ENCODE measurements at regions not wholly inside any gene's neighbourhood (a gene's known extent, or its start where the extent isn't known, plus 50 kb on each side); places are given as distances from the start of the nearest gene placed in this dataset.

DNA sequence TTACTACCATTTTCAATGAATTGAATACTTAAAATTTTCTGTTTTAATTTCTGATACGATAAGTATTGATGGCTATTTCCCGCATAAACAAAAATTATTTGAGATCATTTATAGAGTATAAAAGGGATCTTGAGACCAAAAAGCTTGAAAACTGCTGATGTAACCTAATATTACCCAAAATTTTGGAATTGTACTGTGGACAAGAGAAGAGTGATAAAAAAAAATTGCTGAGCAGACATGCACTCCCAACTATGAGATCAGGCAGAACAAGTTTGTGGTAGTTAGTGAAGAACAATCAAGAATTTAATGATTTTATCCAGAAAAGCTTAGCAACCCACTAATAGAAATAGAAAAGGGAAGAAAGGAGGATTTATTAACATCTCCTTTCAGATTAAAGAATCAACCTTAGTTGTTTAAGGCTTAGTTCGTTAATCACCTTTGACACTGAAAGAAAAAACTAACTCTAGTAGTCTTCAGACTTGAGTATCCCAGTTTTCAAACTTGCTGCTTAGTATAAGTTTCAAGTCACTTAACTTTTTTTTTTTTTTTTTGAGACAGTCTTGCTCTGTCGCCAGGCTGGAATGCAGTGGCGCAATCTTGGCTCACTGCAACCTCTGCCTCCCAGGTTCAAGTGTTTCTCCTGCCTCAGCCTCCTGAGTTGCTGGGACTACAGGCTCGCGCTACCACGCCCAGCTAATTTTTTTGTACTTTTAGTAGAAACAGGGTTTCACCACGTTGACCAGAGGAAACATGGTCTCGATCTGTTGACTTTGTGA, 50.6 kb upstream of the ZC3HAV1 start:
- ATAC-seq (no peak), DNase-seq (ENCODE audit: low read depth, low spot score) (peak; percentile 5)
- CTCF ChIA-PET = no interaction called here
- Histone ChIP-seq H3K4me1 (ENCODE audit: control insufficient read depth, insufficient read depth, low read length) (no peaks in the 10 kb centered on the region), H3K36me3 (ENCODE audit: control insufficient read depth, insufficient read depth, low read length) (no peaks in the 10 kb centered on the region), H3K27me3 (ENCODE audit: control insufficient read depth, insufficient read depth, low read length) (no peaks in the 10 kb centered on the region), H3K4me3 (ENCODE audit: low read depth in 2 of 2, low read length in 2 of 2) (no peak overlapping the region), H3K9me3 (ENCODE audit: control insufficient read depth, insufficient read depth, low read depth, low read length) (no peaks in the 10 kb centered on the region), H3K27ac (ENCODE audit: low read length) (no peak overlapping the region)
- POLR2A ChIA-PET = no interaction called here
- in situ Hi-C loops (cut with HindIII; ENCODE audit: low pct_unique_long_range_greater_than_20kb, low sequenced_read_pairs) = no loop called here
- no TSS peak for BruUV-seq (replicated peaks)
- intact Hi-C loops (cut with micrococcal nuclease; ENCODE audit: unreplicated experiment) = no loop called here
- TF ChIP-seq, protein P1, sequence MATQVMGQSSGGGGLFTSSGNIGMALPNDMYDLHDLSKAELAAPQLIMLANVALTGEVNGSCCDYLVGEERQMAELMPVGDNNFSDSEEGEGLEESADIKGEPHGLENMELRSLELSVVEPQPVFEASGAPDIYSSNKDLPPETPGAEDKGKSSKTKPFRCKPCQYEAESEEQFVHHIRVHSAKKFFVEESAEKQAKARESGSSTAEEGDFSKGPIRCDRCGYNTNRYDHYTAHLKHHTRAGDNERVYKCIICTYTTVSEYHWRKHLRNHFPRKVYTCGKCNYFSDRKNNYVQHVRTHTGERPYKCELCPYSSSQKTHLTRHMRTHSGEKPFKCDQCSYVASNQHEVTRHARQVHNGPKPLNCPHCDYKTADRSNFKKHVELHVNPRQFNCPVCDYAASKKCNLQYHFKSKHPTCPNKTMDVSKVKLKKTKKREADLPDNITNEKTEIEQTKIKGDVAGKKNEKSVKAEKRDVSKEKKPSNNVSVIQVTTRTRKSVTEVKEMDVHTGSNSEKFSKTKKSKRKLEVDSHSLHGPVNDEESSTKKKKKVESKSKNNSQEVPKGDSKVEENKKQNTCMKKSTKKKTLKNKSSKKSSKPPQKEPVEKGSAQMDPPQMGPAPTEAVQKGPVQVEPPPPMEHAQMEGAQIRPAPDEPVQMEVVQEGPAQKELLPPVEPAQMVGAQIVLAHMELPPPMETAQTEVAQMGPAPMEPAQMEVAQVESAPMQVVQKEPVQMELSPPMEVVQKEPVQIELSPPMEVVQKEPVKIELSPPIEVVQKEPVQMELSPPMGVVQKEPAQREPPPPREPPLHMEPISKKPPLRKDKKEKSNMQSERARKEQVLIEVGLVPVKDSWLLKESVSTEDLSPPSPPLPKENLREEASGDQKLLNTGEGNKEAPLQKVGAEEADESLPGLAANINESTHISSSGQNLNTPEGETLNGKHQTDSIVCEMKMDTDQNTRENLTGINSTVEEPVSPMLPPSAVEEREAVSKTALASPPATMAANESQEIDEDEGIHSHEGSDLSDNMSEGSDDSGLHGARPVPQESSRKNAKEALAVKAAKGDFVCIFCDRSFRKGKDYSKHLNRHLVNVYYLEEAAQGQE (IDR thresholded peaks at IDR 0.05; ENCODE audit: insufficient read depth in 1 of 2, low read depth in 2 of 2, low read length in 1 of 2) = no peak
- TF ChIP-seq TCF7L2 (IDR thresholded peaks at IDR 0.05; ENCODE audit: low read depth, low read length) (no peak), POLR2AphosphoS5 (IDR thresholded peaks at IDR 0.05; ENCODE audit: low read depth, low read length) (no peak), SIN3A (IDR thresholded peaks at IDR 0.05; ENCODE audit: borderline replicate concordance, insufficient read depth, low read depth, low read length) (no peak)
- TF ChIP-seq, protein P2, sequence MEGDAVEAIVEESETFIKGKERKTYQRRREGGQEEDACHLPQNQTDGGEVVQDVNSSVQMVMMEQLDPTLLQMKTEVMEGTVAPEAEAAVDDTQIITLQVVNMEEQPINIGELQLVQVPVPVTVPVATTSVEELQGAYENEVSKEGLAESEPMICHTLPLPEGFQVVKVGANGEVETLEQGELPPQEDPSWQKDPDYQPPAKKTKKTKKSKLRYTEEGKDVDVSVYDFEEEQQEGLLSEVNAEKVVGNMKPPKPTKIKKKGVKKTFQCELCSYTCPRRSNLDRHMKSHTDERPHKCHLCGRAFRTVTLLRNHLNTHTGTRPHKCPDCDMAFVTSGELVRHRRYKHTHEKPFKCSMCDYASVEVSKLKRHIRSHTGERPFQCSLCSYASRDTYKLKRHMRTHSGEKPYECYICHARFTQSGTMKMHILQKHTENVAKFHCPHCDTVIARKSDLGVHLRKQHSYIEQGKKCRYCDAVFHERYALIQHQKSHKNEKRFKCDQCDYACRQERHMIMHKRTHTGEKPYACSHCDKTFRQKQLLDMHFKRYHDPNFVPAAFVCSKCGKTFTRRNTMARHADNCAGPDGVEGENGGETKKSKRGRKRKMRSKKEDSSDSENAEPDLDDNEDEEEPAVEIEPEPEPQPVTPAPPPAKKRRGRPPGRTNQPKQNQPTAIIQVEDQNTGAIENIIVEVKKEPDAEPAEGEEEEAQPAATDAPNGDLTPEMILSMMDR (IDR thresholded peaks at IDR 0.05) = no peak

DNA sequence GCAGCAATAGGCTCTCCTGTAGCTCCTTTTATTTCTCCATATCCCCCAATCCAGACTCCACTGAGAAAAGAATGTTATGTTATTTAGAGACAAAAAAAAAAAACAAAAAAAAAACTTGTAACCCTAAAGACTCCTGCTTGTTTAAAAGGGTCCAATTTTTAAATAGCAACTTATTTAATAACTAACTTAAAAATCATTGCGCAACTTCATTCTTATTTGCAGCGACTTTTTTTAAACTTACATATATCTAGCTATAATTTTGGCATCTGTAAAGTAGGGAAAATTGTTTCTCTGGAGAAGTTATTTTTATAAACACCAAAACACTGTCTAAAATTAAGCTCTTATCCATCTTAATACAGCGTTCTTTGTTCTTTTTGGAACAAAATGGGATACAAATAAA, 59.0 kb upstream of the ZC3HAV1 start:
- ChIA-PET POLR2A (interaction anchor here (0.6 kb wide), 1 partner anchor 35 kb away, joined by 4 read pairs; a partner anchor contains a TSS), CTCF (no interaction called here)
- in situ Hi-C loops (cut with HindIII; ENCODE audit: low pct_unique_long_range_greater_than_20kb, low sequenced_read_pairs) = no loop called here
- DNase-seq (ENCODE audit: low read depth, low spot score) (no peak), ATAC-seq (no peak)
- Histone ChIP-seq H3K4me3 (ENCODE audit: low read depth in 2 of 2, low read length in 2 of 2) (no peak overlapping the region), H3K9me3 (ENCODE audit: control insufficient read depth, insufficient read depth, low read depth, low read length) (no peaks in the 10 kb centered on the region), H3K36me3 (ENCODE audit: control insufficient read depth, insufficient read depth, low read length) (no peaks in the 10 kb centered on the region), H3K27ac (ENCODE audit: low read length) (no peak overlapping the region), H3K27me3 (ENCODE audit: control insufficient read depth, insufficient read depth, low read length) (no peaks in the 10 kb centered on the region), H3K4me1 (ENCODE audit: control insufficient read depth, insufficient read depth, low read length) (no peaks in the 10 kb centered on the region)
- TF ChIP-seq POLR2AphosphoS5 (IDR thresholded peaks at IDR 0.05; ENCODE audit: low read depth, low read length) (no peak), TCF7L2 (IDR thresholded peaks at IDR 0.05; ENCODE audit: low read depth, low read length) (no peak), SIN3A (IDR thresholded peaks at IDR 0.05; ENCODE audit: borderline replicate concordance, insufficient read depth, low read depth, low read length) (no peak)
- TF ChIP-seq, protein P2 (IDR thresholded peaks at IDR 0.05) = no peak
- TF ChIP-seq, protein P1 (IDR thresholded peaks at IDR 0.05; ENCODE audit: insufficient read depth in 1 of 2, low read depth in 2 of 2, low read length in 1 of 2) = no peak
- BruUV-seq (replicated peaks) = no TSS peak
- intact Hi-C loops (cut with micrococcal nuclease; ENCODE audit: unreplicated experiment) = no loop called here
